Loucy (cell line): ENCODE measurements at regions not wholly inside any gene's neighbourhood (a gene's known extent, or its start where the extent isn't known, plus 50 kb on each side); places are given as distances from the start of the nearest gene placed in this dataset.

Source experiments
- CTCF ChIP-seq: fragments of 200-600 bp; sonication (generic); conservative IDR thresholded peaks from 2 replicates; pipeline ENCODE4 v1.5.1; 2014; ENCODE audit warnings: mild to moderate bottlenecking, antibody characterized with exemption, low read length
- EZH2phosphoT487 ChIP-seq: fragments of 200-600 bp; IDR thresholded peaks from 2 replicates; pipeline ENCODE4 v1.6.1; 2018; ENCODE audit warnings: antibody characterized with exemption, mild to moderate bottlenecking, moderate library complexity, borderline replicate concordance

DNA sequence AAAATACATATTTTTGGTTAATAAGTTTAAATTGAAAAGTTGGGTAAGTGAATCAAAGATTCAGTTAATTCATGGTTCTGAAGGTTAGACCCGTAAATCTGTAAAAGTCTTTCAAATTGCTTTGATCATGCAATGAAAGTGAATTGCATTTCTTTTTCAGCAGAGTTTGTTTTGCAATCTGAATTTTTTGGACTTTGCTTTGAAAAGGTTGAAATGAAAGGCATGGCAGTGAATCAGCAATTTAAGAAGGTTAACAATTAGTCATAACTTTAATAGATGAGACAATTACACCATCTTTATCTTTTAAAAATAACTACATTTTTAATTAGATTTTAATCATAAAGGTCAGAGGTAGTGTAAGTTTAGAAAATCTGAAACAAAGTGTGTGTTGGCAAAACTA lies 310.9 kb upstream of the KCNJ16 start:
- no peak for TF ChIP-seq CTCF
- no peak for TF ChIP-seq EZH2phosphoT487
